Peyer's patch (tissue), 4 donors: ENCODE measurements at regions not wholly inside any gene's neighbourhood (a gene's known extent, or its start where the extent isn't known, plus 50 kb on each side); places are given as distances from the start of the nearest gene placed in this dataset.

Source experiments
- POLR2A ChIP-seq, 2 donors: fragments of 450-650 bp; IDR thresholded peaks; one replicate each; pipeline ENCODE4 v1.5.1; 2017; ENCODE audit warnings: antibody characterized with exemption in 2 of 2, mild to moderate bottlenecking in 2 of 2, moderate library complexity in 2 of 2
- TF ChIP-seq, protein P1 (sequence below), 6 experiments: fragments of 450-650 bp in 4 of 6; fragments of 200-600 bp in 2 of 6; sonication (generic) in 1 of 6; IDR thresholded peaks; one replicate each; pipeline ENCODE4 v1.5.1; 2017 to 2019; ENCODE audit warnings: antibody characterized with exemption in 6 of 6, mild to moderate bottlenecking in 3 of 6, moderate library complexity in 1 of 6

DNA sequence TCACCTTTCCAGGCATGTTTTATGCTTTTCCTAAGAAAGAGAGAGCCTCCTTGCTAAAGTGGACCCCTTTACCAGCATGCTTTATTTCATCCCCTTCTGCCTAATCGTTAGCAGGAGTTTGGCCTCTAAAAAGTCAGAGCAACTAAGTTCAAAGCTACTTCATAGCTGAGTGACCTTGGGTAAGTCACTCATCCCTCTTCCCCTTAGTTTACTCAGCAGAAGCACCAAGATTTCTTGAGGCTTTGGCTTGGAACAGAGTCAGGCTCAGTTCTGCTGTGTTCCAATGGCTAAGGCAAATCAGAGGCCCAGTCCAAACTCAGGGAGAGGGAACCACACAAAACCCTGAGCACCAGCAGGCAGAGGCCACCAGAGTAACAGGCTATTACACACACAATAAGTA lies 254.9 kb downstream of the TJP1 start:
- no peak for TF ChIP-seq POLR2A (IDR thresholded peaks at IDR 0.05)
- TF ChIP-seq, protein P1, sequence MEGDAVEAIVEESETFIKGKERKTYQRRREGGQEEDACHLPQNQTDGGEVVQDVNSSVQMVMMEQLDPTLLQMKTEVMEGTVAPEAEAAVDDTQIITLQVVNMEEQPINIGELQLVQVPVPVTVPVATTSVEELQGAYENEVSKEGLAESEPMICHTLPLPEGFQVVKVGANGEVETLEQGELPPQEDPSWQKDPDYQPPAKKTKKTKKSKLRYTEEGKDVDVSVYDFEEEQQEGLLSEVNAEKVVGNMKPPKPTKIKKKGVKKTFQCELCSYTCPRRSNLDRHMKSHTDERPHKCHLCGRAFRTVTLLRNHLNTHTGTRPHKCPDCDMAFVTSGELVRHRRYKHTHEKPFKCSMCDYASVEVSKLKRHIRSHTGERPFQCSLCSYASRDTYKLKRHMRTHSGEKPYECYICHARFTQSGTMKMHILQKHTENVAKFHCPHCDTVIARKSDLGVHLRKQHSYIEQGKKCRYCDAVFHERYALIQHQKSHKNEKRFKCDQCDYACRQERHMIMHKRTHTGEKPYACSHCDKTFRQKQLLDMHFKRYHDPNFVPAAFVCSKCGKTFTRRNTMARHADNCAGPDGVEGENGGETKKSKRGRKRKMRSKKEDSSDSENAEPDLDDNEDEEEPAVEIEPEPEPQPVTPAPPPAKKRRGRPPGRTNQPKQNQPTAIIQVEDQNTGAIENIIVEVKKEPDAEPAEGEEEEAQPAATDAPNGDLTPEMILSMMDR (IDR thresholded peaks at IDR 0.05) = no peak
